Epithelial cell of esophagus (primary cell): ENCODE measurements at regions not wholly inside any gene's neighbourhood (a gene's known extent, or its start where the extent isn't known, plus 50 kb on each side); places are given as distances from the start of the nearest gene placed in this dataset.

Source experiments
- DNase-seq: peaks from one replicate; pipeline ENCODE4 v3.0.0; 2010; ENCODE audit warnings: low read depth
- H3K4me3 ChIP-seq: 2 replicates; pipeline ENCODE4 v1.5.1; 2011; ENCODE audit warnings: mild to moderate bottlenecking, low read length, control low read depth
- TF ChIP-seq, protein P1 (sequence below): IDR thresholded peaks from 2 replicates; pipeline ENCODE4 v1.5.1; 2011; ENCODE audit warnings: low read depth, mild to moderate bottlenecking, low read length, control low read depth, inconsistent platforms; ENCODE audit not compliant: insufficient read depth; ENCODE audit errors: missing control alignments

DNA sequence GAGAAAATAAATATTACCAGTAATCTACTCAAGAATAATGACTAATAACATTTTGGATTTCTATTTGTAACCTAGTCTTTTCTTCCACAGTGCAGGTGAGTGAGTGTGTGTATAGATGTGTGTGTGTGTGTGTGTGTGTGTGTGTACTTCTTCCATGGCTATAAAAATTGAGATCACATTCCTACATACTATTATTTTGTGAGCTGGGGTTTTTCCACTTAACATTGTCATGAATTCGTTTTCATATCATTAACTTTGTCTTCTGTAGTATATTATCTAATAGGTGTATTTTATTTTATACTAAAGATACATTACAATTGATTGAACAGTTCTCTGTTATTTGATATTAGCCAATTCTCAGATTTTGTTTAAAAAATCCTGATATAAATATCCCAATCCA lies 152.4 kb upstream of the TRPC7 start:
- no peak overlapping the region for H3K4me3 ChIP-seq
- DNase-seq, result no peak
- TF ChIP-seq, protein P1, sequence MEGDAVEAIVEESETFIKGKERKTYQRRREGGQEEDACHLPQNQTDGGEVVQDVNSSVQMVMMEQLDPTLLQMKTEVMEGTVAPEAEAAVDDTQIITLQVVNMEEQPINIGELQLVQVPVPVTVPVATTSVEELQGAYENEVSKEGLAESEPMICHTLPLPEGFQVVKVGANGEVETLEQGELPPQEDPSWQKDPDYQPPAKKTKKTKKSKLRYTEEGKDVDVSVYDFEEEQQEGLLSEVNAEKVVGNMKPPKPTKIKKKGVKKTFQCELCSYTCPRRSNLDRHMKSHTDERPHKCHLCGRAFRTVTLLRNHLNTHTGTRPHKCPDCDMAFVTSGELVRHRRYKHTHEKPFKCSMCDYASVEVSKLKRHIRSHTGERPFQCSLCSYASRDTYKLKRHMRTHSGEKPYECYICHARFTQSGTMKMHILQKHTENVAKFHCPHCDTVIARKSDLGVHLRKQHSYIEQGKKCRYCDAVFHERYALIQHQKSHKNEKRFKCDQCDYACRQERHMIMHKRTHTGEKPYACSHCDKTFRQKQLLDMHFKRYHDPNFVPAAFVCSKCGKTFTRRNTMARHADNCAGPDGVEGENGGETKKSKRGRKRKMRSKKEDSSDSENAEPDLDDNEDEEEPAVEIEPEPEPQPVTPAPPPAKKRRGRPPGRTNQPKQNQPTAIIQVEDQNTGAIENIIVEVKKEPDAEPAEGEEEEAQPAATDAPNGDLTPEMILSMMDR, result no peak

DNA sequence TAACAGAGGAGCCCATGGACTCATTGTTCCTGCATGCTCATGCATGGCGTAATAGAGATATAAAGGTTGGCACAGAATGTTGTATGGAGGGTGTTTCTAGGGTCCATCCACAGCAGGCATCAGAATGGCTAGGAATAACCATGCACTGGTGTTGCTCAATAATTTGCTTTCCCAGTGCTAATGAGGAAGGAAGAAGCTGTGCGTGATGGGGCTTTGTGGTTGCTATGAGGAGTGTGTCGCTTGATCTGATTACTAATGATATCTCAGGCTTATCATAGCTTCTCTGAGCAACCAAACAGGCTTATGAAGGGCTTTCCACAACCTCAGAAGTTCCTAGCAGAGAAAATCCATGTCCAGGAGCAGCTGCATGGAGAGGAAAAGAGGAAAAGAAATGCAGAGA lies 151.3 kb upstream of the TRPC7 start:
- H3K4me3 ChIP-seq, result no peak overlapping the region
- TF ChIP-seq, protein P1, result no peak
- no peak for DNase-seq

DNA sequence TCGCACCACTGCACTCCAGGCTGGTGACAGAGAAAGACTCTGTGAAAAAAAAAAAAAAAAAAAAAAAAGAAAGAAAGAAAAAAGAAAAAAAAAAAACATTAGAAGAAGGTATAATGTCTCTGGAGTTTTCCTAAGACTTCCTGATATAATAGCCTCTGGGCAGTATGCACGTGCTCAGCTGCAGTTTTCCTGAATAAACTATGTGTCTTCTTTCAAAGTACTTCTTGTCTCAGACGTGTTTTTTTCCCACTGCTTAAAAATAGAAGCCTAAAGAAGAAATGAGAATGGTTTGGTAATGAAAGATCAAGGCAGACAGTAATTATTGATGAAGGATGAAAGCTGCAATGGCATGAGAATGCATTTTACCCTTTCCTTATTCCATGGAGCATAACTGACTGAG lies 148.1 kb upstream of the TRPC7 start:
- no peak overlapping the region for H3K4me3 ChIP-seq
- DNase-seq, result no peak
- TF ChIP-seq, protein P1, result no peak

DNA sequence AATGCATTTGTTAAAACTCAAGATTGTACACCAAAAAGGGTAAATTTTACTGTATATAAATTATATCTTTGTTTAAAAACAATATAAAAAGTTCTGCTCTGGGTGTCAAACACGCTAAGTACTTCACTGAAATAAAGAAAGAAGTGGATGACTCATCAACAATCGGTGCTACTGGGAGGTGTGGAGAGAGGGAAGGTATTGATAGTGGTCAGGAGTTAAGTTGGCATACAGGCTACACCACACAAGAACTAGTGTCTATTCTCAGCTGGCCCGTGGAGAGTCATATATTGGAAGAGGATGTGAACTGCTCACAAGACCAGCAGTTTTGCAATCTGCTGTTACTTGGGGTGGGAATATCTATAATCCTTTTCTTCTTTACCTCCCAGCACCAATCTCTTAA lies 145.7 kb upstream of the TRPC7 start:
- TF ChIP-seq, protein P1, result no peak
- peak; percentile 24 for DNase-seq
- H3K4me3 ChIP-seq, result no peak overlapping the region

DNA sequence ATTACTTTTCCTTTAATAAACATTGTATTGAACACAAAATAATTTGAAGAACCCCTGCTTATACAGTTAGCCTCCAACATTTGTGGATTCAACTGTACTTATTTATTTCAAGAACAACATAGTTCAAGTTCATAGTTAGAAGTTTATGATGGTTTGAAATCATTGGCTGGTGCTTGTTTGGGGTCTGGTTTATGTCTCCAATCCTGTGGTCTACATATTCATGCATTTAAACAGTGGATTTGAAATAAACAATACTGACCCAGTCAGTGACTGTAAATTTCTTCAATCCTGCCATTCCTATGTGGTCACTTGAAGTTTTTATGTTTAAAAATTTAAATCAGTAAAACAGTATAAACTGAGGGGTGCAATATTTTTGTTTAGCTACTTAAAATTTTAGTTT lies 145.1 kb upstream of the TRPC7 start:
- DNase-seq, result no peak
- H3K4me3 ChIP-seq, result no peak overlapping the region
- TF ChIP-seq, protein P1, result no peak

DNA sequence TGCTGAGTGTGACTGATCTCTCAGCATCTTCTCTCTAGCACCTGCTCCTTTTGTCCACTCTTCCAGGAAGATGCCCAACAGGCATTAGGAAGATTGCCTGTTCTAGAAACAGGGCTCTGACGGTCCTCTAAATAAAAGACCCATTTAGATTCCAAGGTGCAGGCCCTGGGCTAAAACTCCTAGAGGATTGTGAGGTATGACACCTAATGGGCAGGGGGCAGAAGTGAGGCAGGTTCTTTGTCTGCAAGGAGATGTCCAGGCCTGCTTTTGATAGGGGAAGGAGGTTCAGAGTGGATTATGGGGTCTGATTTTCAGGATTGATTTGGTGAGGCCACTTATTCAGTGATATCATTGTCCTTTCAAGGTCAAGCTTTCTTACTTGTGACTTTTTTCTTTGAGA lies 140.8 kb upstream of the TRPC7 start:
- H3K4me3 ChIP-seq, result no peak overlapping the region
- DNase-seq, result no peak
- TF ChIP-seq, protein P1, result no peak

DNA sequence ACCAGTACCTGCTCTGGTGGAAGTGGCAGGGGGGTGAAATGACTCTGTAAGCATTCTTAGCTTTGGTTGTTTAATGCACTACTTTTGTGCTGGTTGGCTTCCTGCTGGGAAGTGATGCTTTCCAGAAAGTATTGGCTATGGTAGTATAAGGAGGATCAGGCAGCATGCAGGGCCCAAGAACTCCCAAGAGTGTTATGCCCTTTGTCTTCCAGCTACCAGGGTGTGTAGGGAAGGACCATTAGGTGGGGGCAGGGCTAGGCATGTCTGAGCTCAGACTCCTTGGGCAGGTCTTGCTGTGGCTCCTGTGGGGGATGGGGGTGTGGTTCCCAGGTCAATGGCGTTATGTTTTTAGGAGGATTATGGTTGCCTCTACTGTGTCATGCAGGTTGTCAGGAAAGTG lies 135.8 kb upstream of the TRPC7 start:
- DNase-seq, result no peak
- TF ChIP-seq, protein P1, result no peak
- H3K4me3 ChIP-seq, result no peak overlapping the region
